Breast epithelium (tissue), 4 donors: ENCODE measurements at regions not wholly inside any gene's neighbourhood (a gene's known extent, or its start where the extent isn't known, plus 50 kb on each side); places are given as distances from the start of the nearest gene placed in this dataset.
A peak's percentile ranks its signal among the peaks of the same experiment; 100 is the strongest.

Experiments
- DNase-seq, 2 donors: peaks; one replicate each; pipeline ENCODE4 v3.0.0-alpha.2; 2019; ENCODE audit warnings: low spot score in 2 of 2
- H3K27ac ChIP-seq, 2 donors: fragments of 200-600 bp; sonication (generic) in 1 of 2; one replicate each; pipeline ENCODE4 v1.5.1; 2016 to 2019; ENCODE audit warnings: mild to moderate bottlenecking in 1 of 2
- H3K27me3 ChIP-seq, 2 donors: fragments of 200-600 bp; sonication (generic) in 1 of 2; one replicate each; pipeline versions ENCODE4 v1.5.1 to v1.6.0; 2017 to 2019; ENCODE audit warnings: control low read depth in 1 of 2, mild to moderate bottlenecking in 1 of 2
- H3K36me3 ChIP-seq: fragments of 200-600 bp; one replicate; pipeline ENCODE4 v1.5.1; 2019
- H3K4me1 ChIP-seq, 2 donors: fragments of 200-600 bp; sonication (generic); one replicate each; pipeline ENCODE4 v1.5.1; 2016 to 2019; ENCODE audit warnings: control low read depth in 1 of 2
- H3K4me3 ChIP-seq, 3 donors: fragments of 200-600 bp; sonication (generic); 1 replicate in 2 of 3; 2 replicates in 1 of 3; pipeline ENCODE4 v1.5.1; 2016 to 2019; ENCODE audit warnings: mild to moderate bottlenecking in 3 of 3, moderate library complexity in 2 of 3
- H3K9me3 ChIP-seq, 2 donors: fragments of 200-600 bp; sonication (generic) in 1 of 2; one replicate each; pipeline ENCODE4 v1.5.1; 2016 to 2019; ENCODE audit warnings: control low read depth in 1 of 2
- CTCF ChIP-seq, 3 donors: fragments of 450-650 bp; IDR thresholded peaks; one replicate each; pipeline ENCODE4 v1.5.1; 2016 to 2017; ENCODE audit warnings: antibody characterized with exemption in 3 of 3, mild to moderate bottlenecking in 3 of 3, moderate library complexity in 3 of 3
- POLR2A ChIP-seq: fragments of 450-650 bp; IDR thresholded peaks from one replicate; pipeline ENCODE4 v1.6.1; 2016; ENCODE audit warnings: antibody characterized with exemption, mild to moderate bottlenecking, moderate library complexity
- POLR2AphosphoS5 ChIP-seq, 3 donors: sonication (generic); formaldehyde crosslinking; IDR thresholded peaks; one replicate each; pipeline ENCODE4 v1.6.1; 2017; ENCODE audit warnings: antibody characterized with exemption in 3 of 3
- intact Hi-C: fragments of 100-400 bp; cut with DNase I; formaldehyde crosslinking; loops from one replicate; pipeline ENCODE4 v1.15.1; 2023; ENCODE audit warnings: low total_unique reads

- no peaks in the 10 kb centered on the region for H3K4me1 ChIP-seq
These were observed 197.3 kb upstream of the STK17B start for GRCh38 chr2:196368546-196369225.

GRCh38 chr2:196369967-196370366 is 198.6 kb upstream of the STK17B start:
- Histone ChIP-seq H3K36me3 (no peaks in the 10 kb centered on the region), H3K27ac (no peak overlapping the region), H3K9me3 (no peaks in the 10 kb centered on the region), H3K27me3 (no peaks in the 10 kb centered on the region), H3K4me3 (no peak overlapping the region), H3K4me1 (no peaks in the 10 kb centered on the region)
- no peak for DNase-seq
- intact Hi-C loops, result no loop called here
- TF ChIP-seq POLR2A (no peak), CTCF (IDR thresholded peaks at IDR 0.05) (no peak), POLR2AphosphoS5 (IDR thresholded peaks at IDR 0.05) (no peak)

More at GRCh38 chr2:196368546-196369225, 197.3 kb upstream of the STK17B start:
- Histone ChIP-seq H3K27me3 (no peaks in the 10 kb centered on the region), H3K4me3 (no peak overlapping the region), H3K27ac (no peak overlapping the region), H3K9me3 (no peaks in the 10 kb centered on the region), H3K36me3 (no peaks in the 10 kb centered on the region)
- no peak for TF ChIP-seq POLR2AphosphoS5 (IDR thresholded peaks at IDR 0.05)
- no peak for TF ChIP-seq POLR2A
- no peak for TF ChIP-seq CTCF (IDR thresholded peaks at IDR 0.05)
- intact Hi-C loops, result no loop called here
- no peak for DNase-seq

- intact Hi-C loops, result no loop called here
- TF ChIP-seq CTCF (IDR thresholded peaks at IDR 0.05) (no peak), POLR2AphosphoS5 (IDR thresholded peaks at IDR 0.05) (no peak), POLR2A (no peak)
- Histone ChIP-seq H3K9me3 (no peaks in the 10 kb centered on the region), H3K36me3 (no peaks in the 10 kb centered on the region), H3K4me3 (no peak overlapping the region), H3K4me1 (no peaks in the 10 kb centered on the region), H3K27ac (no peak overlapping the region), H3K27me3 (no peaks in the 10 kb centered on the region)
- no peak for DNase-seq
These were observed 199.0 kb upstream of the STK17B start for GRCh38 chr2:196370381-196370780.

- Histone ChIP-seq H3K27me3 (no peaks in the 10 kb centered on the region), H3K4me3 (no peak overlapping the region), H3K4me1 (no peaks in the 10 kb centered on the region), H3K9me3 (no peaks in the 10 kb centered on the region), H3K36me3 (no peaks in the 10 kb centered on the region), H3K27ac (no peak overlapping the region)
- no peak for TF ChIP-seq CTCF (IDR thresholded peaks at IDR 0.05)
- no peak for TF ChIP-seq POLR2AphosphoS5 (IDR thresholded peaks at IDR 0.05)
- TF ChIP-seq POLR2A, result no peak
- intact Hi-C loops, result no loop called here
- no peak for DNase-seq
These were observed 201.0 kb upstream of the STK17B start for GRCh38 chr2:196372276-196372809.

- Histone ChIP-seq H3K9me3 (no peaks in the 10 kb centered on the region), H3K27me3 (no peaks in the 10 kb centered on the region), H3K4me1 (no peaks in the 10 kb centered on the region), H3K27ac (peak overlapping the region in 1 of 2 donors; percentile 2), H3K36me3 (no peaks in the 10 kb centered on the region), H3K4me3 (no peak overlapping the region)
- DNase-seq, result no peak
- intact Hi-C loops, result no loop called here
- no peak for TF ChIP-seq POLR2AphosphoS5 (IDR thresholded peaks at IDR 0.05)
- TF ChIP-seq CTCF (IDR thresholded peaks at IDR 0.05), result no peak
- TF ChIP-seq POLR2A, result no peak
These were observed 201.7 kb upstream of the STK17B start for GRCh38 chr2:196372811-196373664.
